Gastrocnemius medialis (tissue), 4 donors: ENCODE measurements at regions not wholly inside any gene's neighbourhood (a gene's known extent, or its start where the extent isn't known, plus 50 kb on each side); places are given as distances from the start of the nearest gene placed in this dataset.
"Not testable (repeated sequence)": the region's sequence is repeated elsewhere in the genome, so short reads cannot be mapped to it uniquely, and the experiment has no call there.

Experiments
- ATAC-seq, 2 donors: fragments of 150-250 bp; one replicate each; pipeline ENCODE4 v1.9.1; 2016
- DNase-seq, 2 donors: peaks; one replicate each; pipeline ENCODE4 v3.0.0-alpha.2; 2019
- H3K27ac ChIP-seq, 4 donors: fragments of 200-600 bp; sonication (generic); 1 replicate in 1 of 4; 2 replicates in 3 of 4; pipeline ENCODE4 v1.5.1; 2016 to 2018; ENCODE audit warnings: mild to moderate bottlenecking in 2 of 4, moderate library complexity in 1 of 4
- H3K27me3 ChIP-seq, 3 donors: fragments of 200-600 bp; sonication (generic) in 2 of 3; 1 replicate in 1 of 3; 2 replicates in 2 of 3; pipeline versions ENCODE4 v1.5.1 to v1.6.0; 2016 to 2019; ENCODE audit warnings: mild to moderate bottlenecking in 1 of 3, moderate library complexity in 1 of 3
- H3K36me3 ChIP-seq, 2 donors: fragments of 200-600 bp; sonication (generic) in 1 of 2; one replicate each; pipeline ENCODE4 v1.5.1; 2017 to 2018
- H3K4me1 ChIP-seq, 2 donors: fragments of 200-600 bp; sonication (generic) in 1 of 2; one replicate each; pipeline ENCODE4 v1.5.1; 2016 to 2017; ENCODE audit warnings: mild to moderate bottlenecking in 2 of 2
- H3K4me3 ChIP-seq, 4 donors: fragments of 200-600 bp; sonication (generic) in 3 of 4; 1 replicate in 1 of 4; 2 replicates in 3 of 4; pipeline ENCODE4 v1.5.1; 2016 to 2019; ENCODE audit warnings: mild to moderate bottlenecking in 2 of 4
- H3K9me3 ChIP-seq, 3 donors: fragments of 200-600 bp; sonication (generic) in 2 of 3; 1 replicate in 1 of 3; 2 replicates in 2 of 3; pipeline ENCODE4 v1.5.1; 2016 to 2019
- POLR2A ChIP-seq, 2 donors: fragments of 450-650 bp; IDR thresholded peaks; one replicate each; pipeline ENCODE4 v1.6.1; 2017; ENCODE audit warnings: antibody characterized with exemption in 2 of 2, mild to moderate bottlenecking in 2 of 2, moderate library complexity in 2 of 2
- in situ Hi-C, 4 donors: fragments of 200-750 bp; cut with MboI; loops; one replicate each; pipeline versions ENCODE4 v1.15.0 to v1.8.0; 2017; ENCODE audit warnings: low sequenced_read_pairs in 4 of 4
- intact Hi-C: fragments of 100-400 bp; cut with DNase I; formaldehyde crosslinking; loops from one replicate; pipeline ENCODE4 v1.15.1; 2023; ENCODE audit warnings: low total_unique reads
- TF ChIP-seq, protein P1 (sequence below), 5 experiments: fragments of 450-650 bp in 3 of 5; fragments of 200-600 bp in 2 of 5; sonication (generic) in 2 of 5; IDR thresholded peaks in 4 of 5; conservative IDR thresholded peaks in 1 of 5; 1 replicate in 4 of 5; 2 replicates in 1 of 5; pipeline ENCODE4 v1.5.1; 2016 to 2019; ENCODE audit warnings: antibody characterized with exemption in 5 of 5, mild to moderate bottlenecking in 3 of 5, moderate library complexity in 3 of 5

DNA sequence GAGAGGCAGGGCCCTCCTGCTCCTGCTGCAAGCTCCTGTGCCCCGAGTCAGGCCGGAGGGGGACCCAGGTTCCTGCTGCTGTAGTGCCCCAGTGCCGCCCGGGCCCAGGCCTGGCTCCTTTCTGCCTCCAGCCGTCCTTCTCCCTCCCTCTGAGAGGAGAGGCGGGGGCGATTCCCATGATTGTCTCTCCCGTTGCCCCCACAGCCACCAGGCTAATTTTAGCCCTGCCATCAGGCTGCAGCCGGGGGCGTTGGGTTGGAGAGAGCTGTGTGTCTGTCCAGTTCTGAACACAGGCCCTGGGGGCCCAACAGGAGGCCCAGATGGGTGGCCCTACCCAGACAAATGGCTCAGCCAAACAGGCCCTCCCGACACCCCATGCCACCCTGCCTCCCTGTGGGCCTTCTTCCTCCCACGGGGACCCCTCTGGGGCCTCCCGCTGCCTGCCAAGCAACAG is 214.8 kb downstream of the TBC1D2B start:
- H3K27ac ChIP-seq: no peak overlapping the region
- no peaks in the 10 kb centered on the region for H3K27me3 ChIP-seq
- in situ Hi-C loops (no loop called here), intact Hi-C loops (no loop called here)
- no peak for ATAC-seq
- no peak overlapping the region for H3K4me3 ChIP-seq
- H3K36me3 ChIP-seq: no peaks in the 10 kb centered on the region
- TF ChIP-seq POLR2A (IDR thresholded peaks at IDR 0.05): no peak
- TF ChIP-seq, protein P1, sequence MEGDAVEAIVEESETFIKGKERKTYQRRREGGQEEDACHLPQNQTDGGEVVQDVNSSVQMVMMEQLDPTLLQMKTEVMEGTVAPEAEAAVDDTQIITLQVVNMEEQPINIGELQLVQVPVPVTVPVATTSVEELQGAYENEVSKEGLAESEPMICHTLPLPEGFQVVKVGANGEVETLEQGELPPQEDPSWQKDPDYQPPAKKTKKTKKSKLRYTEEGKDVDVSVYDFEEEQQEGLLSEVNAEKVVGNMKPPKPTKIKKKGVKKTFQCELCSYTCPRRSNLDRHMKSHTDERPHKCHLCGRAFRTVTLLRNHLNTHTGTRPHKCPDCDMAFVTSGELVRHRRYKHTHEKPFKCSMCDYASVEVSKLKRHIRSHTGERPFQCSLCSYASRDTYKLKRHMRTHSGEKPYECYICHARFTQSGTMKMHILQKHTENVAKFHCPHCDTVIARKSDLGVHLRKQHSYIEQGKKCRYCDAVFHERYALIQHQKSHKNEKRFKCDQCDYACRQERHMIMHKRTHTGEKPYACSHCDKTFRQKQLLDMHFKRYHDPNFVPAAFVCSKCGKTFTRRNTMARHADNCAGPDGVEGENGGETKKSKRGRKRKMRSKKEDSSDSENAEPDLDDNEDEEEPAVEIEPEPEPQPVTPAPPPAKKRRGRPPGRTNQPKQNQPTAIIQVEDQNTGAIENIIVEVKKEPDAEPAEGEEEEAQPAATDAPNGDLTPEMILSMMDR (IDR thresholded peaks at IDR 0.05 in 4 of 5, conservative IDR thresholded peaks at IDR 0.05 in 1 of 5): no peak
- no peak for DNase-seq
- no peaks in the 10 kb centered on the region for H3K9me3 ChIP-seq
- H3K4me1 ChIP-seq: no peaks in the 10 kb centered on the region

DNA sequence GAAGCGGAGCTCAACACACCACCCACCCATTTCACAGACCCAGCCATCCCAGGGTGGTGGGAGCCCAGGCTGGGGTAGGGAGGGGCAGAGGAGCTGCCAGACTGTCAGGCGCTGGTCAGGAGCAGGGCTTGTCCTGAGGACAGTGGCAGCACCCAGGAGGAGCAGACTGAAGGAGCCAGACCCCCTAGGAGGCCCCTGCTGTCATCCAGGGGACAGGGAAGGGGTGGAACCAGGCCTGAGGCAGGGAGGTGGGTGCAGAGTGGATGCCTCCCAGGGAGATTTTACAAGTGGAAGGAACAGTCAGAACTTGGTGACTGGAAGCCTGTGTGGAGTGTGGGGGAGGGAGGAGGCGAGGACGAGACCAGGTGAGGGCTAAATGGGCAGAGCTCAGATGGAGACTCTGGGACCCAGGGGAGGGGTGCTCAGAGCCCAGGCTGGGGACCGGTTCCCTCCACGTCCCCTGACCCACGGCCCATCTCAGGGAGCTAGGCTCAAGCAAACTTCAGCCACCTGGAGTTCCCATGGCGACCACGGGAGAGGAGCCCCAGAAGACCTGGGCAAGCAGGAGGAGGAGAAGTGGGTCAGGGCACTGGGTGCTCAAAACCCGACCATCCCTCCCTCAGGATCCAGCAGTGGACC is 215.4 kb downstream of the TBC1D2B start:
- H3K27me3 ChIP-seq, H3K4me3 ChIP-seq, H3K9me3 ChIP-seq, ATAC-seq, H3K36me3 ChIP-seq, in situ Hi-C loops, H3K4me1 ChIP-seq, H3K27ac ChIP-seq, DNase-seq, intact Hi-C loops: not testable (repeated sequence)

DNA sequence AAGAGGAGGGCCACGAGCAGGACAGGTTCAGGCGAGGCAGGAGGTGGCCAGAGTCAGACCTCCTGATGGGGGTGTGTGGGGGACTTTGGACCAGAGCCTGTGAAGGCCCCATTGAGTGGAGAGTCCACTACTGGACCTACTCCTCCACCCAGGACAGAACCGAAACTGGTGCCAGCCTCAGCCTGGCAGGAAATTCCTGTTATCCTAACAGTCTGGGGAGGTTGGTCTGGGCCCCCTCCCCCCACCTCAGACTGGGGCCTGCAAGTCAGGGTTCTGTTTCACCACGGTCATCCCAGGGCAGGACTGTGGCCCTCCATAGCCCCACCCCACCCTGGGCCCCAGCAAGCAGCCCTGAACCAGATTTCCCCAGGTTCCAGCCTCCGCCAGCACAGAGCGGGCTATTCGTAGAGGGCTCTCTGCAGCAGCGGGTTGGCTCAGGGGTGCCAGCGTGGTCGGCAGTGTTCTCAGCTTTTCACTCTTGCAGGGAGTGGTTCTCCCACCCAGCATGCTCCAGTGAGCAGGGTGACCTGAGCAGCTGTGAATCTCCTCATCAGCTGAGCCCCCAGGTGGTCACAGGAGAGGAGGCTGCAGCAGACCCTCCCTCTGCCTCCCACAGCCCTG is 217.3 kb downstream of the TBC1D2B start:
- H3K4me1 ChIP-seq: no peaks in the 10 kb centered on the region
- H3K9me3 ChIP-seq: no peaks in the 10 kb centered on the region
- DNase-seq: no peak
- no peak for TF ChIP-seq POLR2A (IDR thresholded peaks at IDR 0.05)
- TF ChIP-seq, protein P1 (IDR thresholded peaks at IDR 0.05 in 4 of 5, conservative IDR thresholded peaks at IDR 0.05 in 1 of 5): no peak
- no peaks in the 10 kb centered on the region for H3K27me3 ChIP-seq
- no peaks in the 10 kb centered on the region for H3K36me3 ChIP-seq
- intact Hi-C loops: no loop called here
- ATAC-seq: no peak
- in situ Hi-C loops: no loop called here
- no peak overlapping the region for H3K4me3 ChIP-seq
- H3K27ac ChIP-seq: no peak overlapping the region

DNA sequence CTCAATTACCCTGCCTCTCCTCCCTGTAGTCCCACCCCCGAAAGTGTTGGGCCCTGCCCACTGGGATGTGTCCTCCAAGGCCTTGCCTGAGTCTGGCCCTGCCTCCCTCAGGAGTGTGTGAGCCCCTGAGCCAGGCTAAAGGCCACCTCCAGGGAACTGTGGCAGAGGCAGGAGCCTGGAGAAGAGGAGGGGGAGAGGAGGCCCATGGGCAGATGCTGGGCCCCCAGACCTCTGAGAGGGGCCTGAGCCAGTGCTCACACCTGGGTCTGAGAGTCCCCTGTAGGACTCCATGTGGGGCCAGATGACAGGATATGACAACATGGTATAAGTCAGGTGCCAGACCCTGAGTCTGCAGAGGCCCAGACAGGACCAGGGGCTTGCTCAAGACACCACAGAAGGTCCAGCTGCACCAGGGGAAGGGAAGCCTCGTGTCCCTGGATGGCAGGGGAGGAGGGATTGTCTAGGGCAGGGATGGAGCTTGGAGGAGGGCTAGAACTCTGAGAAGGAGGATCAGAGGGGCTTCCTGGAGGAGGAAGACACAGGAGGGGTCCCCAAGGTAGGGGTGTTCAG is 217.9 kb downstream of the TBC1D2B start:
- DNase-seq (no peak), ATAC-seq (no peak)
- intact Hi-C loops: no loop called here
- H3K4me1 ChIP-seq: no peaks in the 10 kb centered on the region
- no peak overlapping the region for H3K4me3 ChIP-seq
- no peaks in the 10 kb centered on the region for H3K9me3 ChIP-seq
- H3K27me3 ChIP-seq: no peaks in the 10 kb centered on the region
- in situ Hi-C loops: no loop called here
- TF ChIP-seq, protein P1 (IDR thresholded peaks at IDR 0.05 in 4 of 5, conservative IDR thresholded peaks at IDR 0.05 in 1 of 5): no peak
- TF ChIP-seq POLR2A (IDR thresholded peaks at IDR 0.05): no peak
- no peaks in the 10 kb centered on the region for H3K36me3 ChIP-seq
- no peak overlapping the region for H3K27ac ChIP-seq

DNA sequence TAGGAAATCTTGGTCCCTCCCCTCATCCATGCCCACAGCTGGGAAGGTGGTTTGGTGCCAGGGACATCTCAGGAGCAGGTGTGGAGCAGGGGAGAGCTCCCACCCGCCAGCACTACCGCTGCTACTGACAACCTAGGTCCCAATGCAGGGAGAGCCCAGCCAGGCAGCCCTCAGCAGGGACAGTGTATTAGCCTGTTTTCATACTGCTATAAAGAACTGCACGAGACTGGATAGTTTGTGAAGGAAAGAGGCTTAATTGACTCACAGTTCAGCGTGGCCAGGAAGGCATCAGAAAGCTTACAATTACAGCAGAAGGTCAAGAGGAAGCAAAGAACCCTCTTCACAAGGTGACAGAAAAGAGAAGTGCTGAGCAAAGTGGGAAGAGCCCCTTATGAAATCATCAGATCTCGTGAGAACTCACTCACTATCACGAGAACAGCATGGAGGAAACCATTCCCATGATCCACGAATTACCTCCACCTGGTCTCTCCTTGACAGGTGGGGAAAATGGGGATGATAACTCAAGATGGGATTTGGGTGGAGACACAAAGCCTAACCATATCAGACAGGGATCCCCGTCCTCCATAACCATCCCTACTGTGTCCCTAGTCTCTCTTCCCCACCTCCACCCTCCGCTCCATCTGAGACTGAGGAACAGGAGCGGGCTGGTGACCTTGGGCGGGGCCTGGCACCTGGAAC is 218.6 kb downstream of the TBC1D2B start:
- Histone ChIP-seq H3K4me1 (no peaks in the 10 kb centered on the region), H3K27ac (no peak overlapping the region), H3K4me3 (no peak overlapping the region), H3K27me3 (no peaks in the 10 kb centered on the region), H3K9me3 (no peaks in the 10 kb centered on the region), H3K36me3 (no peaks in the 10 kb centered on the region)
- TF ChIP-seq POLR2A (IDR thresholded peaks at IDR 0.05): no peak
- TF ChIP-seq, protein P1 (IDR thresholded peaks at IDR 0.05 in 4 of 5, conservative IDR thresholded peaks at IDR 0.05 in 1 of 5): no peak
- DNase-seq (no peak), ATAC-seq (no peak)
- intact Hi-C loops (no loop called here), in situ Hi-C loops (no loop called here)
